Neural cell (in vitro differentiated cells): ENCODE measurements at regions not wholly inside any gene's neighbourhood (a gene's known extent, or its start where the extent isn't known, plus 50 kb on each side); places are given as distances from the start of the nearest gene placed in this dataset.

Experiments used
- CTCF ChIP-seq: fragments of 450-650 bp; IDR thresholded peaks from 2 replicates; pipeline ENCODE4 v1.5.1; 2014; ENCODE audit warnings: antibody characterized with exemption, mild to moderate bottlenecking, moderate library complexity; ENCODE audit not compliant: poor library complexity, severe bottlenecking
- EZH2 ChIP-seq: fragments of 200-600, 300-800 bp; shearing (Covaris generic), sonication (generic); IDR thresholded peaks from 2 replicates; pipeline ENCODE4 v1.6.1; 2014; ENCODE audit warnings: antibody characterized with exemption, low read length, borderline replicate concordance, mild to moderate bottlenecking; ENCODE audit not compliant: insufficient read depth, poor library complexity, severe bottlenecking

- no peak for TF ChIP-seq CTCF
- no peak for TF ChIP-seq EZH2
Observed at GRCh38 chr4:59570860-59571476, 1629.2 kb upstream of the ADGRL3 start.
